Spleen (tissue), 11 donors: ENCODE measurements at regions not wholly inside any gene's neighbourhood (a gene's known extent, or its start where the extent isn't known, plus 50 kb on each side); places are given as distances from the start of the nearest gene placed in this dataset.

Experiments used
- DNase-seq: peaks from one replicate; pipeline ENCODE4 v3.0.0-alpha.2; 2020
- H3K27ac ChIP-seq, 8 donors: fragments of 200-600 bp; sonication (generic) in 7 of 8; 1 replicate in 4 of 8; 2 replicates in 4 of 8; pipeline versions ENCODE4 v1.5.0 to v1.8.0; 2016 to 2021; ENCODE audit warnings: inconsistent platforms in 4 of 8, mild to moderate bottlenecking in 4 of 8, moderate library complexity in 1 of 8
- H3K27me3 ChIP-seq, 7 donors: fragments of 200-600 bp; sonication (generic) in 6 of 7; replicated peaks in 1 of 7; 1 replicate in 4 of 7; 2 replicates in 3 of 7; pipeline versions ENCODE4 v1.5.0 to v1.8.0; 2016 to 2021; ENCODE audit warnings: inconsistent platforms in 3 of 7, mild to moderate bottlenecking in 1 of 7
- H3K36me3 ChIP-seq, 6 donors: fragments of 200-600 bp; sonication (generic) in 5 of 6; 1 replicate in 4 of 6; 2 replicates in 2 of 6; pipeline versions ENCODE4 v1.5.0 to v1.8.0; 2016 to 2021; ENCODE audit warnings: inconsistent platforms in 2 of 6
- H3K4me1 ChIP-seq, 6 donors: fragments of 200-600 bp; sonication (generic) in 5 of 6; 1 replicate in 3 of 6; 2 replicates in 3 of 6; pipeline versions ENCODE4 v1.5.0 to v1.8.0; 2016 to 2021; ENCODE audit warnings: inconsistent platforms in 3 of 6
- H3K4me3 ChIP-seq, 8 donors: fragments of 200-600 bp; sonication (generic) in 7 of 8; 1 replicate in 4 of 8; 2 replicates in 4 of 8; pipeline versions ENCODE4 v1.5.0 to v1.8.0; 2016 to 2021; ENCODE audit warnings: inconsistent platforms in 4 of 8, mild to moderate bottlenecking in 4 of 8, moderate library complexity in 2 of 8
- H3K9me3 ChIP-seq, 8 donors: fragments of 200-600 bp; sonication (generic) in 7 of 8; 1 replicate in 4 of 8; 2 replicates in 4 of 8; pipeline versions ENCODE4 v1.5.0 to v1.8.0; 2016 to 2021; ENCODE audit warnings: inconsistent platforms in 4 of 8
- POLR2A ChIP-seq, 3 donors: fragments of 450-650 bp; IDR thresholded peaks; one replicate each; pipeline ENCODE4 v1.5.1; 2017; ENCODE audit warnings: antibody characterized with exemption in 3 of 3, mild to moderate bottlenecking in 1 of 3
- POLR2AphosphoS5 ChIP-seq, 3 donors: sonication (generic); formaldehyde crosslinking; IDR thresholded peaks; one replicate each; pipeline ENCODE4 v1.5.1; 2017; ENCODE audit warnings: antibody characterized with exemption in 3 of 3
- WGBS, 5 donors: extraction: QIAGEN DNeasy Blood & Tissue Kit in 3 of 5; methylation state at CpG; one replicate each; pipeline versions ENCODE4 v1.1.5 to v1.1.7; 2013 to 2018; 5-methylcytosine and 5-hydroxymethylcytosine counted together
- intact Hi-C: fragments of 100-400 bp; cut with DNase I; formaldehyde crosslinking; loops from one replicate; pipeline ENCODE4 v1.15.0; 2023; ENCODE audit warnings: low total_unique reads
- TF ChIP-seq, protein P1 (sequence below), 11 experiments: fragments of 200-600 bp in 7 of 11; fragments of 450-650 bp in 4 of 11; sonication (generic) in 4 of 11; IDR thresholded peaks in 8 of 11; conservative IDR thresholded peaks in 3 of 11; 1 replicate in 7 of 11; 2 replicates in 4 of 11; pipeline versions ENCODE4 v1.4.0 to v1.8.0; 2016 to 2021; ENCODE audit warnings: antibody characterized with exemption in 11 of 11, inconsistent platforms in 4 of 11, mild to moderate bottlenecking in 1 of 11
- donor health status: healthy with polysubstance abuse.
- donor health status: DM: no; HTN: no; CAD: no; lungs with moderate emphysema.
- donor health status: DM: no; HTN: no; CAD: no.
- donor health status: Bipolar disorder and iron deficiency.
- donor health status: healthy.
- donor health status: DM: no; HTN: no; CAD: no.
- donor health status: DM: yes; HTN: yes; CAD: no.

DNA sequence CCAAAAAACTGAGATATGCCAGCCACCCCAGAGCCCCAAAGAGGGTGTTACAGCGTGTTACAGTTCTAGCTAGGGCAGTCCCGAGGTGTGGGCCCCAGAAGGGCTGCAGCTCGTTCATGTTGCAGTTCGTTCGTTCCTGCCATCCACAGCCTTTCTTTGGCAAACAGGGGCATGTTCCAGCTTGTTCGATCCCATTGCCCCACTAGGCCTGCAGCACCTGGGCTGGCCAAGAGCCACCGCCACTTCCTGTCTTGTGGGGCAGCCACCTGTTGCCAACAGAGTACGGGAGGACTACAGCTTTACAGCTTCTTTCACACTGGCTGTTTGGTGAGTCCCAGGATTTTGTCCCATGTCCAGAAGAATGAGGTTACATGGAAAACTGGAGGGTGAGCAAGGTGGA, 198.1 kb downstream of the MMUT start:
- no peak for TF ChIP-seq POLR2A (IDR thresholded peaks at IDR 0.05)
- no peak for TF ChIP-seq POLR2AphosphoS5 (IDR thresholded peaks at IDR 0.05)
- TF ChIP-seq, protein P1, sequence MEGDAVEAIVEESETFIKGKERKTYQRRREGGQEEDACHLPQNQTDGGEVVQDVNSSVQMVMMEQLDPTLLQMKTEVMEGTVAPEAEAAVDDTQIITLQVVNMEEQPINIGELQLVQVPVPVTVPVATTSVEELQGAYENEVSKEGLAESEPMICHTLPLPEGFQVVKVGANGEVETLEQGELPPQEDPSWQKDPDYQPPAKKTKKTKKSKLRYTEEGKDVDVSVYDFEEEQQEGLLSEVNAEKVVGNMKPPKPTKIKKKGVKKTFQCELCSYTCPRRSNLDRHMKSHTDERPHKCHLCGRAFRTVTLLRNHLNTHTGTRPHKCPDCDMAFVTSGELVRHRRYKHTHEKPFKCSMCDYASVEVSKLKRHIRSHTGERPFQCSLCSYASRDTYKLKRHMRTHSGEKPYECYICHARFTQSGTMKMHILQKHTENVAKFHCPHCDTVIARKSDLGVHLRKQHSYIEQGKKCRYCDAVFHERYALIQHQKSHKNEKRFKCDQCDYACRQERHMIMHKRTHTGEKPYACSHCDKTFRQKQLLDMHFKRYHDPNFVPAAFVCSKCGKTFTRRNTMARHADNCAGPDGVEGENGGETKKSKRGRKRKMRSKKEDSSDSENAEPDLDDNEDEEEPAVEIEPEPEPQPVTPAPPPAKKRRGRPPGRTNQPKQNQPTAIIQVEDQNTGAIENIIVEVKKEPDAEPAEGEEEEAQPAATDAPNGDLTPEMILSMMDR (IDR thresholded peaks at IDR 0.05 in 8 of 11, conservative IDR thresholded peaks at IDR 0.05 in 3 of 11), result no peak
- Histone ChIP-seq H3K27me3 (no peaks in the 10 kb centered on the region), H3K27ac (no peak overlapping the region), H3K4me1 (no peaks in the 10 kb centered on the region), H3K4me3 (no peak overlapping the region), H3K36me3 (no peaks in the 10 kb centered on the region), H3K9me3 (peaks cover 0 to 6% (median 0%) of the 10 kb centered on the region in 8 donors)
- DNase-seq, result no peak
- 82 to 90% (median 86%) methylated on average over 8 of the region's 8 CpGs for WGBS, 5 donors
- intact Hi-C loops, result no loop called here

DNA sequence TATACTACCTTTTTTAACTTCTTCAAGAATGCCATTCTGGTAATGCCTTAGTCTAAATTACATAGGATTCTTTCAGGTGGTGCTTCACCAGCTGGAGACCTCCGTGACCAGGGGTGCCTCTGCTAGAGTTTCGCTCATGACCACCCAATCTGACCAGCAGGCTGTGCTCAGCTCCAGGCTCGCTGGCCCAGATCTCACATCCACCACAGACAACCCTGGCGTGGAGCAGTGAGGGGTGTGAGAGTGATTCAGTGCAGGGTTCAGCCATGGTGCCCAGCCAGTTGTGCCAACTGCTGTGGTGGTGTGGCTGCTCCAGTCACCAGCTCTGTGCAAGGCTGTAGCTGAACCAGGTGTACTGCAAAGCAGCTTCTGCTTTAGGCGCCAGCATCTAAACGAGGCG, 198.6 kb downstream of the MMUT start:
- 67 to 84% (median 72%) methylated on average over 6 to 7 of the region's 7 CpGs for WGBS, 5 donors
- no peaks in the 10 kb centered on the region for H3K36me3 ChIP-seq
- H3K4me1 ChIP-seq, result no peaks in the 10 kb centered on the region
- no peak for DNase-seq
- H3K9me3 ChIP-seq, result peaks cover 0 to 6% (median 0%) of the 10 kb centered on the region in 8 donors
- TF ChIP-seq POLR2AphosphoS5 (IDR thresholded peaks at IDR 0.05), result no peak
- TF ChIP-seq POLR2A (IDR thresholded peaks at IDR 0.05), result no peak
- TF ChIP-seq, protein P1 (IDR thresholded peaks at IDR 0.05 in 8 of 11, conservative IDR thresholded peaks at IDR 0.05 in 3 of 11), result no peak
- H3K4me3 ChIP-seq, result no peak overlapping the region
- H3K27ac ChIP-seq, result no peak overlapping the region
- intact Hi-C loops, result no loop called here
- no peaks in the 10 kb centered on the region for H3K27me3 ChIP-seq

DNA sequence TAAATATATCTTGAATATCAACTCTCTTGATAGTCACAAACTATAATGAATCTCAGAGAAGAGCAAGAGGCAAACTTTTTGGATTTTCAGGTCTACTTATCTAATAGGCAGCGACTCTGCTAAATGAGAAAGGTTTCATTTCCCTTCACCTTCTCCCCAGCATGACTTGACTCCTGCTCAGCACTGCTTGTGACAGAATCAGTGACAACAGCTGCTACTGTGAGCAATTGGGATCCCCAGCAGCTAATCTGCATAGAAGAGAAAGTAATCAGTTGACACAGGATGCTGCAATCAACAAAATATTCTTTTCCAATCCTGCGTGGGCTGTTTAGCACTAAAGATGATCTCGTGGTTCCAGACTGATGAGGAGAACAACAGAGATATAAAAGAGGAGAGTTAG, 205.5 kb downstream of the MMUT start:
- no peak overlapping the region for H3K4me3 ChIP-seq
- WGBS, 5 donors, result 42 to 52% (median 48%) methylated on average over 3 of the region's 3 CpGs
- no peak for DNase-seq
- H3K4me1 ChIP-seq, result no peaks in the 10 kb centered on the region
- no peaks in the 10 kb centered on the region for H3K27me3 ChIP-seq
- H3K36me3 ChIP-seq, result no peaks in the 10 kb centered on the region
- peaks cover 0 to 6% (median 0%) of the 10 kb centered on the region in 8 donors for H3K9me3 ChIP-seq
- no peak overlapping the region for H3K27ac ChIP-seq
- intact Hi-C loops, result no loop called here
- TF ChIP-seq POLR2AphosphoS5 (IDR thresholded peaks at IDR 0.05), result no peak
- TF ChIP-seq POLR2A (IDR thresholded peaks at IDR 0.05), result no peak
- TF ChIP-seq, protein P1 (IDR thresholded peaks at IDR 0.05 in 8 of 11, conservative IDR thresholded peaks at IDR 0.05 in 3 of 11), result no peak

DNA sequence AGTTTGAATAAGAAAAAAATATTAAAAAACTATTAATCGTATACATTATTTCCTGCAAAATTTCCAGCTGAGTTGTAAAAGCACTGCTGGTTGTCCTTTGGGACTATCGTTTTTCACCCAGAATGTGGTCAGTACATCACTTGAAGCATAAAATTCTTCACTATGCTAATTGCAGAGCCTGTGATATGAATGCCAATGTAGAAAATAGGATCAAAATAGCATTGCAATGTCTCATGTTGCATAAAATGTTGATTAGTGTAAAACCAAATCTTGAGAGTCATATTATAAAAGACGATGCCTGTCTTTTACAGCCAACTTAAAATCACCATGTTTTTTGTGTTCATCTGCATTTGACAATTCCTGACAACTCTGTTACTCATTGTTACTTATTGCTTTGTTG, 207.7 kb downstream of the MMUT start:
- intact Hi-C loops, result no loop called here
- Histone ChIP-seq H3K9me3 (peaks cover 0 to 6% (median 0%) of the 10 kb centered on the region in 8 donors), H3K27me3 (no peaks in the 10 kb centered on the region), H3K27ac (no peak overlapping the region), H3K4me3 (no peak overlapping the region), H3K36me3 (no peaks in the 10 kb centered on the region), H3K4me1 (no peaks in the 10 kb centered on the region)
- 81 to 93% (median 89%) methylated on average over 3 of the region's 3 CpGs for WGBS, 5 donors
- DNase-seq, result no peak
- TF ChIP-seq, protein P1 (IDR thresholded peaks at IDR 0.05 in 8 of 11, conservative IDR thresholded peaks at IDR 0.05 in 3 of 11), result no peak
- TF ChIP-seq POLR2AphosphoS5 (IDR thresholded peaks at IDR 0.05), result no peak
- no peak for TF ChIP-seq POLR2A (IDR thresholded peaks at IDR 0.05)
